Adrenal gland (tissue), 5 donors: ENCODE measurements at regions not wholly inside any gene's neighbourhood (a gene's known extent, or its start where the extent isn't known, plus 50 kb on each side); places are given as distances from the start of the nearest gene placed in this dataset.
"Not testable (repeated sequence)": the region's sequence is repeated elsewhere in the genome, so short reads cannot be mapped to it uniquely, and the experiment has no call there.

ENCODE experiments used
- CTCF ChIP-seq, 6 experiments: fragments of 450-650 bp in 4 of 6; fragments of 200-600 bp in 2 of 6; sonication (generic) in 1 of 6; IDR thresholded peaks; 1 replicate in 5 of 6; 2 replicates in 1 of 6; pipeline versions ENCODE4 v1.5.1 to v1.8.0; 2016 to 2021; ENCODE audit warnings: antibody characterized with exemption in 6 of 6, mild to moderate bottlenecking in 2 of 6, moderate library complexity in 1 of 6
- POLR2A ChIP-seq, 2 donors: fragments of 450-650 bp; IDR thresholded peaks; one replicate each; pipeline ENCODE4 v1.6.1; 2017; ENCODE audit warnings: antibody characterized with exemption in 2 of 2, mild to moderate bottlenecking in 2 of 2, moderate library complexity in 1 of 2
- donor health status: DM: no; HTN: no; CAD: no.

- not testable (repeated sequence) for TF ChIP-seq CTCF, POLR2A (IDR thresholded peaks at IDR 0.05)
Observed at GRCh38 chr3:190176106-190176505, 55.4 kb upstream of the P3H2 start.
